ENCODE measurements at regions not wholly inside any gene's neighbourhood (a gene's known extent, or its start where the extent isn't known, plus 50 kb on each side); places are given as distances from the start of the nearest gene placed in this dataset.
"Not testable (repeated sequence)": the region's sequence is repeated elsewhere in the genome, so short reads cannot be mapped to it uniquely, and the experiment has no call there.

GRCh38 chr7:159207951-159208350 lies 63.3 kb upstream of the VIPR2 start:
- DNase-seq: no peak

GRCh38 chr7:159207393-159207792 lies 62.7 kb upstream of the VIPR2 start:
- no peak for DNase-seq

DNA sequence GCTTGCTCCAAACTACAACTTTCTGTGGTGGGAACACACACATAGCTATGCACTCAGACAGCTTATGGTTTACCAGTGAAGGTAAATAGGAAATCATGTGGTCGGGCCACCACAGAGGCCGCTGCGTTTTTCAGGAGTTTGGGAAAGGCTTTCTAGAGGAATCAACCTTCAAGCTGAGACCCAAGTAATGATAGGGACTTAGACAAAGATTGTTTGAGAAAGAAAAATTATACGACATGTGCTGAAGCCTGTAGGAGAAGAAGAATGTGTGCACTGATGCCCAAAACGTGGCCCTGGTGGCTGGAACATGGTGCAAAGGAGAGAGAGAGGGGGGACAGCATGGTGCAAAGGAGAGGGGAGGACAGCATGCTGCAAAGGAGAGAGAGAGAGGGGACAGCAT lies 61.2 kb upstream of the VIPR2 start:
- no peak for DNase-seq

- DNase-seq: no peak
Measured at GRCh38 chr7:159204664-159205063, 60.0 kb upstream of the VIPR2 start.

DNA sequence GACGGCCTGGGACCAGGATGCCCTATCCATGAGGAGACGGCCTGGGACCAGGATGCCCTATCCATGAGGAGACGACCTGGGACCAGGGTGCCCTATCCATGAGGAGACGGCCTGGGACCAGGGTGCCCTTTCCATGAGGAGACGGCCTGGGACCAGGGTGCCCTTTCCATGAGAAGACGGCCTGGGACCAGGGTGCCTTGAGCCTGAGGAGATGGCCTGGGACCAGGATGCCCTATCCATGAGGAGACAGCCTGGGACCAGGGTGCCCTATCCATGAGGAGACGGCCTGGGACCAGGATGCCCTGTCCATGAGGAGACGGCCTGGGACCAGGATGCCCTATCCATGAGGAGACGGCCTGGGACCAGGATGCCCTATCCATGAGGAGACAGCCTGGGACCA lies 58.6 kb upstream of the VIPR2 start:
- DNase-seq: not testable (repeated sequence)

- no peak for DNase-seq
Measured at GRCh38 chr7:159201722-159202330, 57.2 kb upstream of the VIPR2 start.

DNA sequence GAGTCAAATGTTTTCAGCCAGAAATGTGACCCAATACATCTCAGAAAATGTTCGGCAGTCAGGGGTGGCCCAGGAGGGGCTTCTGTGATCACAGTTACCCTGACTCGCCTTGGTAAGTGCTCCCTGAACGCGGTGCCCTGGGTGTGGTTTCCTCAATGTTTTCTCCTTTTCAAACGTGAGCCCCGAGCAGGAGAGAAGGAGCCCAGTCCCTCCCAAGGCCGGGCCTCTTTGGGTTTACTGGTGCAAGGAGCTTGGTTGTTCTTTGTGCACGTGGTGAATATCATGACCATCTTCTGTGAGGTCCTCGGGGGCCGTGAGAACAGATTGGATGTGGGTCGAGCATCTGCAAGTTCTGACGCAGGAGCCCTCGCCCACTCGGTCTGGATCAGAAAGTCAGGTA lies 55.8 kb upstream of the VIPR2 start:
- DNase-seq: no peak

DNA sequence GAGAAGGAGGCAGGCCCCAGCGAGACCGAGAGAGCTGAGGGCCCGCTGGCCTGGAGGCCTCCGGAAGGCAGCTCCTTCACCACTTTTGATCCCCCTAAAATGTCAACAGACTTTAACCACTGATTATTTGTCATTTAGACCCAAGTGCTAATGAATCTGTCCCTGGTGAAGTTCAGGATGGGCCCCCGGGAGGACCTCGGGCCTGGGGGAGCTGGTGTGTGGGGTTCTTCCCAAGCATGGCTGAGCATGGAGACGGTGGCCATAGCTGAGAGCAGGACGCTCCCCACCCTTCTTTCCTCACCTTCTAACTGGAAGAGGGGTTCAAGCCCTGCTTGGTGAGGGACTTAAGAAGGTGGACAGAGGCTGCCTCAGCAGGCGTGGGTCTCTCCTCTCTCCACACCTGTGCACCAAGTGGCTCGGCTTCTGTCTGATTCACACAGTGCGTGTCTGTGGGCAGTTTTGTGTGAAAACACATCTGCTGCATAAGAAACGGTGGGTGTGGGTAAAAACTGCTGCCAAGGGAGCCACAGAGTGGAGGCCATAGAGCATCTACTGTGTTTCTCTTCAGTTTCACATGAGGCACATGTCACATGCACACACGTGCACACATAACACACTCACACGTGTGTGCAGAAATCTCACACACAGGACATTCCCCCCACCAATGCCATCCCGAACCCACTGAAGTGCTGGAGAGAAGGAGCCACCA lies 53.5 kb upstream of the VIPR2 start:
- no peak for DNase-seq

GRCh38 chr7:159197066-159197975 lies 52.7 kb upstream of the VIPR2 start:
- DNase-seq: no peak

- DNase-seq: no peak
Measured at GRCh38 chr7:159196584-159196983, 51.9 kb upstream of the VIPR2 start.

DNA sequence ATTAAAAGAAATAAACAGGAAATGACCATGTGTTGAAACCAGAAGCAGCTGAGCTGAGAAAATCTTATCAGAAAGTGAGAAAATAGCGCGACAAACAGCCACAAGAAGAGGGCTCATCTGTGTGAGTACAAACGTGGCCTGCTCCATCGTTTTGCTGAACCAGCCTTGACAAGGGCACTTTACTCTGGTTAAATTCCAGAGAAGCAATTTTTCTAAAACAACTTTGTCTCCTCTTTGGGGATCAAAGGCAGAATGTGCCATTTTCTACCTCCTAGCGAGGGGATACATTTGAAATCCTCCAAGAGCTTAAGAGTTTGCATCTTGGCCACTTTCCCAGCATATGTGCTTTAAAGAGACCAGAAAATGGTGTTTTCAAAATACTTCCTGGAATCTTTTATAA lies 51.3 kb upstream of the VIPR2 start:
- no peak for DNase-seq

All from occipital lobe (tissue), 1 donor.